ENCODE measurements at regions not wholly inside any gene's neighbourhood (a gene's known extent, or its start where the extent isn't known, plus 50 kb on each side); places are given as distances from the start of the nearest gene placed in this dataset.
"Not testable (repeated sequence)": the region's sequence is repeated elsewhere in the genome, so short reads cannot be mapped to it uniquely, and the experiment has no call there.

DNA sequence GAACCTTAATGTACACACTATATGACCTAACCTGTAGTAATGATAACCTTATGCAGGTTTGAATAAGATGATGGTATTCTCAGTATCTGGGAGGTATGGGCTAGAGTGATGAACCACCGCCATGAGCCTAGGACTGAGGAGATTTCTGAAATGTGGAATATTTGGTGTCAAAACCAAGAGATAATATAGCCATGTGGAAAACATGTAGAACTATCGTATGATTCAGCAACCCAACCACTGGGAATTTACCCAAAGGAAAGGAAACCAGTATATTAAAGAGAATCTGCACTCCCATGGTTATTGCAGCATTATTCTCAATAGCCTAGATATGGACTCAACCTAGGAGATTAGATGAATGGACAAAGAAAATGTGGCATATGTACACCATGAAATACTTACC, 271.7 kb upstream of the BTG1 start:
- no peak for DNase-seq

GRCh38 chr12:92416385-92416812, 270.8 kb upstream of the BTG1 start:
- DNase-seq, result no peak

- DNase-seq, result no peak
Measured at GRCh38 chr12:92414170-92415070, 268.8 kb upstream of the BTG1 start.

- no peak for DNase-seq
Measured at GRCh38 chr12:92413286-92413685, 267.6 kb upstream of the BTG1 start.

DNA sequence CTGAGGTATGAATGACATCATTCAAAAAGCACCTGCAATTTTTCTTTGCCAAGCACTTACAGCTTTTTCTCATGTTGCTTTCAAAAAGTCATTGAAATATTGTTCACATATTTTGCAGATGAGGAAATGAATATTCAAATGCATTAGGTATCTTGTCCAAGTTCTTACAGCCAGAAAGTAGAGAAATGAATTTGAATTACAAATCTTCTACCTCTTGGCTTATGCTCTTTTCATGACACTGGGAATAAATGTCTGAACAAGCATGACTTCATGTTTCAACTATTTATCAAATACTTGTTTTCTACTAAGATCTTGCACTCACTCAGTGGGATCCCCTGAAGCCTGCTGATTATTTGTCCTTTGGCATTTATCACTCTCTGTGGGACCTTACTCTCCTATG, 267.2 kb upstream of the BTG1 start:
- DNase-seq, result no peak

DNA sequence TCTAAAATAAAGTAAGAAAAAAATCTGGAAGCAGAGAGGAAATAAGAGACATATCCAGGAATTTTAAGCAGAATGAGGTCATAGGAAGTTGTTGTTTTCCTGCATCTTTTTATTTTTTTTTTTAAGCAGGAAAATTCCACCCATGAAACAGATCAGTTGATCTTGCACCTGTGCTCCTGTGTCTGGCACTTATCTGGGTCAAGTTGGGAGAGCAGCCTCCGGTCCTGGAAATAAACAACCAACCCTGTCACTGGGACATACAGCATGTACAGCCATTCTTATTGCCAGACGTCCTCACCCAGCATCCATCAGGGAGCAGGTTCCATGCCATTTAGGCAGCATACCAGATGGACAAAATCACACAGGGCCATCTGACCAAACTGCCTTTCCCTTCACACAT, 266.0 kb upstream of the BTG1 start:
- DNase-seq, result no peak

GRCh38 chr12:92408072-92408900, 262.6 kb upstream of the BTG1 start:
- DNase-seq, result peak; percentile 13

DNA sequence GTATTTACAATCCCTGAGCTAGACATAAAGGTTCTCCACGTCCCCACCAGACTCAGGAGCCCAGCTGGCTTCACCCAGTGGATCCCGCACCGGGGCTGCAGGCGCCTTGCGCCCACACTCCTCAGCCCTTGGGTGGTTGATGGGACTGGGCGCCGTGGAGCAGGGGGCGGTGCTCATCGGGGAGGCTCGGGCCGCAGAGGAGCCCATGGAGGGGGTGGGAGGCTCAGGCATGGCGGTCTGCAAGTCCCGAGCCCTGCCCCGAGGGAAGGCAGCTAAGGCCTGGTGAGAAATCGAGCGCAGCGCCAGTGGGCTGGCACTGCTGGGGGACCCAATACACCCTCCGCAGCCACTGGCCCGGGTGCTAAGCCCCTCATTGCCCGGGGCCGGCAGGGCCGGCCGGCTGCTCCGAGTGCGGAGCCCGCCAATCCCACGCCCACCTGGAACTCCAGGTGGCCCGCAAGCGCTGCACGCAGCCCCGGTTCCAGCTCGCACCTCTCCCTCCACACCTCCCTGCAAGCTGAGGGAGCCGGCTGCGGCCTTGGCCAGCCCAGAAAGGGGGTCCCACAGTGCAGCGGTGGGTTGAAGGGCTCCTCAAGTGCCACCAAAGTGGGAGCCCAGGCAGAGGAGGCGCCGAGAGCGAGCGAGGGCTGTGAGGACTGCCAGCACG, 260.9 kb upstream of the BTG1 start:
- DNase-seq, result not testable (repeated sequence)

DNA sequence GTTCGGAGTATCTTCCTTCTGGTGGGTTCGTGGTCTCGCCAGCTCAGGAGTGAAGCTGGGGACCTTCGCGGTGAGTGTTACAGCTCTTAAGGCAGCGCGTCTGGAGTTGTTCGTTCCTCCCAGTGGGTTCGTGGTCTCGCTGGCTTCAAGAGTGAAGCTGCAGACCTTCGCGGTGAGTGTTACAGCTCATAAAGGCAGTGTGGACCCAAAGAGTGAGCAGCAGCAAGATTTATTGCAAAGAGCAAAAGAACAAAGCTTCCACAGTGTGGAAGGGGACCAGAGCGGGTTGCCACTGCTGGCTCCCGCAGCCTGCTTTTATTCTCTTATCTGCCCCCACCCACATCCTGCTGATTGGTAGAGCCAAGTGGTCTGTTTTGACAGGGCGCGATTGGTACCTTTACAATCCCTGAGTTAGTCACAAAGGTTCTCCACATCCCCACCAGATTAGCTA, 260.2 kb upstream of the BTG1 start:
- not testable (repeated sequence) for DNase-seq

- DNase-seq, result no peak
Measured at GRCh38 chr12:92404921-92405320, 259.3 kb upstream of the BTG1 start.

DNA sequence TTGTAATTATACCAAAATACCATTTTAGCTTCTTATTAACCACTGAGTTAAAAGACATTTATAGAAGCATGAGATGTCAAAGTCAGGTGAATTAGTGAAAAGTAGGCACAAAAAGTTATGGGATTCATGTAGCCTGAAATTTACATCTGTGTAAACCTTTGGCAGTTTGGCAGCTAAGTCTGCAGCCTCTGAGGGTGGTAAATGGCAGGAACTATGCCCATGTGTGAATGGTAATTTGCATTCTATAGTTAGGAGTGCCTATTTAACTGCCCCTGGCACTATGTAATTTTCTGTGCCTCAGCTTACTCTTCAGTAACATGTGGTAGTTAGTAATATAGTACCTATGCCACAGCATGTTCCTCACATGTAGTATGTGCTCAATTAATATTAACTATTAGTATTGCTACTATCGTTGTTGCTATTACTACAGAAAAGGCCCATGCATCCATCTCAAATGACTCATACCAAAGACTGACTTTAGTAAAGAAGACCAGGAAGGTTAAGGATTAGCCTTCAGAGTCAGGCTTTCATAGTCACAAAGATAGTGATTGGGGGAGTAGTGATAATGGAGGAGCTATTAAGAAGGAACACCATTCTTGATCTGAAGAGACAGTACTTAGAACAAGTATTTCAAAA, 258.7 kb upstream of the BTG1 start:
- DNase-seq, result no peak

DNA sequence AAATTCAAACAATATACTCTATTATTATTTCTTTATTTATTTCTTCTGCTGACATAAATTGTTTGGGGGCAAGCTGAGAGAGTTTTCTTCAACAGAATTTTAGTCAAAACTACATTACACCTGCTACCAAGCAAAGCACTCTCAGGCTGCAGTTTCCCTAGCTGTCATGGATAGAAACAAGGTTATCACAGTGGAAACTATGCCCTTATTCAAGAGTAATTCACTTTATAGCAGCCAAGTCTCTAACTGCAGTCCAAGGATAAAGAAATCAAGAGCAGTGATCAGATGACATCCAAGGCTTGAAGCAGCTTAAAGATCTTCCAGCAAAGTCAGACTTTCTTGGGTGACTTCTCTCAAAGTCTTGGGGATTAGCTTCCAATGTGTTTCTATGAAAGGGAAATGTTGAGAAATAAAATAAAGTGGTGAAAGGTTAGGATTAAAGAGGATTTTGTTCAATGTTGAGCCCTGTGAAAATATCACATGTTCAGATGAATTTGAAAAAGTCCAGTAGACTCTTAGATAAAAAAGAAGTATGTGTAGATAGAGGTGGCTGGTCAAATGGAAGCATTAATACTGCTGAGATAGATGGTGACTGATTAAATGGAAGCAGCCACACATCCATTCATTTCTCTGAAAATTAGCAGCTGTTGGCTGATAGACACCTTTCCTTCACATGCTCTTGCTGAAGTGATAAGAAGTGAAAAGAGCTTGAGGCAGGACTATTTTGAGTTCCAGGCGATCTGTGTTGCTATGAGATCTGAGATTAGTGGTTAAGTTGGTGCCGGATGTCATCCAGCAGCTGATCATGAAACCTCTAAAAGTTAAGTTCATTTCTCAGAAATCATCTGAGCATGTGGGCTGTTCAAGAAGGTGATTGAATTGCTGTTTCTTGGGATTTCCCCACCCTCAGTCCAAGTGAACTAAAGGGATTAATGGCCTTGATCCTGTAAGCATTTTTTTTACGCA, 257.8 kb upstream of the BTG1 start:
- DNase-seq, result peak; percentile 22

DNA sequence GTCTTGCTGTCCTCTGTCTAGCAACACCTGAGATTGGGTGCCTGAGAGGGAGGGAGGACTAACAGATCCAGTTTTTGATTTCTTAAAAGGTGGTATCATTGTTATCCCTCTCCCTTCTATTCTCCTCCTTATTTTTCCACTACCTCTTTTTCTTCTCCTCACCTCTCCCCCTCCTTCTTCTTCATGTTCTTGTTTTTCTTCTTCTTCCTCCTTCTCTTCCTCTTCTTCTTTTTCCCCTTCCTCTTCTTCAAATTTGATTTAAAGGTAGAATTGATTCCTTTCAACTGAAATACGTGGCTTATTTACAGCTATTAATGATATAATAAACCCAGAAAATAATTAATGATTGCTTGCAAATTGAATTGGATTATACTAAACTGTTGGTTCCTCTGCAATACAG, 256.8 kb upstream of the BTG1 start:
- DNase-seq, result no peak

GRCh38 chr12:92400006-92400405, 254.4 kb upstream of the BTG1 start:
- DNase-seq, result no peak

DNA sequence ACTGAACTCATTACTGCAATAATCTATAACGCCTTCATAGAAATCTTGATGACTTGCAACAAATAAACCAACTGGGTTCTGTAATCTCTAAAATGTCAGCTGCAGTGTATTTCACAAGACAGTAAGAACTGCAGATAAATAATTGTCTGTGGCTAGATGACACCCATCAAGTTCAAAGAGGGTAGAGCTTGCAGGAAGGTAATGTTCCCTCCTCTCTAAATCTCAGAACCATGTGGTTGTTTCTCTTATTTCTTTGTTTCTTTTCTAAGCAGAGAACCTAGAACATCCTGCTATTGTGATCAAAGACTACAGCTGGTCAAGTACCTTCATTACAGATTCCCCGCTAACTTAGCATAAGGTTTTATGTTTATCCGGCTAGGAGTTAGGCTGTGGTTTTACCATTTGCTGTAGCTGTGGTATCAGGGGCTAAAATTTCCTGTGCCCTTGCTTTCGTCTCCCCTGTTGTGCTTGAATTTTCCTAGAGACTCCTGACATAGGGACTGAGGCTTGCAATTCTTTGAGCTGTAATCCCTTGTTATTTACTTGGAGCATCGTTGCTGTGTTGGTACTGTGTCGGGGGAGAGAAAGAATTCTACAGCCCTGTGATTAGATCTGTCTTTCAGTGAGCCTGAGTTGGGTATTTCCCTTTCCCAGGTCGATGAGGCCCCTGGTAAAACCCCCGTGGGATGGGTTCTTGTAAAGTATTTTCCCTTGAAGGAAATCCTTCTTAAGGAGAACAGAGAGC, 253.1 kb upstream of the BTG1 start:
- no peak for DNase-seq

GRCh38 chr12:92396647-92397252, 251.1 kb upstream of the BTG1 start:
- no peak for DNase-seq

DNA sequence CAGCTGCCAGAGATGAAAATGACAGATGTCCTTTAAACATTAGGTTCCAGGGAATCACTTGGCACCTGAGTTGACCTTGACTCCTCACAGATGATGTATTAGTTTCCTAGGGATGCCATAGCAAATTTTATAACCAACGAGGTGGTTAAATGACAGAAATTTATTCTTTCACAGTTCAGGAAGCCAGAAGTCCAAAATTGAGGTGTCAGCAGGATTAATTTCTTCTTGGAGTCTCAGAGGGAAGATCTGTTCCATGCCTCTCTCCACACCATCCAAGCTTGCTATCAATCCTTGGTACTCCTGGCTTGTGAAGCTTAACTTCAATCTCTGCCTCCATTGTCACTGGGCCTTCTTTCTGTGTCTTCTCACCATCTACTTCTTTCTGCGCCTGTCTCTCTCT, 249.7 kb upstream of the BTG1 start:
- no peak for DNase-seq

DNA sequence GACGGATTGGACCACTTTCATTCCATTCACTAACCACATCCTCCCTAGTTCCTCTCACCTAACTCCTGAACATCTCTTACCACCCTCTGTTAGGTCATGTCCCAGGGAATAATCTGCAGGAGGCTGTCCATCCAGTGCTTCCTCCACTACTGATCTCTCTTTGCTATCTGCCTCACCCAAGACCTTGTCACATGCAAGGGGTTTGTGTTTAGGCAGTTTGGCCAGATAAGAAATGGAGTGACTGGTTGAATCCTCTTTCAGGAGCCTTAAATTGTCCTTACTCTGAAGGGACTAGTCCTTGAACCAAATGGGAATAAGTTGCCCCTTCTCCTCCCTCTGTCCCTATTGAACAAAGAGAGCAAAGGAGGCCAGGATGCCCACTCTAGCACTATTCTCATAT, 249.2 kb upstream of the BTG1 start:
- no peak for DNase-seq

- DNase-seq, result no peak
Measured at GRCh38 chr12:92393504-92393903, 247.9 kb upstream of the BTG1 start.

GRCh38 chr12:92391726-92392125, 246.1 kb upstream of the BTG1 start:
- not testable (repeated sequence) for DNase-seq
